ENCODE measurements at regions not wholly inside any gene's neighbourhood (a gene's known extent, or its start where the extent isn't known, plus 50 kb on each side); places are given as distances from the start of the nearest gene placed in this dataset.

- TF ChIP-seq, protein P1, sequence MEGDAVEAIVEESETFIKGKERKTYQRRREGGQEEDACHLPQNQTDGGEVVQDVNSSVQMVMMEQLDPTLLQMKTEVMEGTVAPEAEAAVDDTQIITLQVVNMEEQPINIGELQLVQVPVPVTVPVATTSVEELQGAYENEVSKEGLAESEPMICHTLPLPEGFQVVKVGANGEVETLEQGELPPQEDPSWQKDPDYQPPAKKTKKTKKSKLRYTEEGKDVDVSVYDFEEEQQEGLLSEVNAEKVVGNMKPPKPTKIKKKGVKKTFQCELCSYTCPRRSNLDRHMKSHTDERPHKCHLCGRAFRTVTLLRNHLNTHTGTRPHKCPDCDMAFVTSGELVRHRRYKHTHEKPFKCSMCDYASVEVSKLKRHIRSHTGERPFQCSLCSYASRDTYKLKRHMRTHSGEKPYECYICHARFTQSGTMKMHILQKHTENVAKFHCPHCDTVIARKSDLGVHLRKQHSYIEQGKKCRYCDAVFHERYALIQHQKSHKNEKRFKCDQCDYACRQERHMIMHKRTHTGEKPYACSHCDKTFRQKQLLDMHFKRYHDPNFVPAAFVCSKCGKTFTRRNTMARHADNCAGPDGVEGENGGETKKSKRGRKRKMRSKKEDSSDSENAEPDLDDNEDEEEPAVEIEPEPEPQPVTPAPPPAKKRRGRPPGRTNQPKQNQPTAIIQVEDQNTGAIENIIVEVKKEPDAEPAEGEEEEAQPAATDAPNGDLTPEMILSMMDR (IDR thresholded peaks at IDR 0.05) = no peak
- no peak for TF ChIP-seq POLR2A (IDR thresholded peaks at IDR 0.05)
- no peak for TF ChIP-seq POLR2AphosphoS5 (IDR thresholded peaks at IDR 0.05)
- TF ChIP-seq EP300 (IDR thresholded peaks at IDR 0.05) = no peak
Measured at GRCh38 chr19:27657271-27658051, 1555.5 kb downstream of the UQCRFS1 start.

All from sigmoid colon (tissue), 4 donors.